Globus pallidus (tissue), 1 donor: ENCODE measurements at regions not wholly inside any gene's neighbourhood (a gene's known extent, or its start where the extent isn't known, plus 50 kb on each side); places are given as distances from the start of the nearest gene placed in this dataset.

Source experiments
- DNase-seq: peaks from one replicate; pipeline ENCODE4 v3.0.0-alpha.2; 2015; ENCODE audit warnings: low spot score

- DNase-seq: no peak
Measured at GRCh38 chr13:51518827-51519226, 65.4 kb upstream of the WDFY2 start.

GRCh38 chr13:51519771-51520216, 64.5 kb upstream of the WDFY2 start:
- peak; percentile 4 for DNase-seq

GRCh38 chr13:51520524-51520923, 63.7 kb upstream of the WDFY2 start:
- no peak for DNase-seq

GRCh38 chr13:51523082-51523518, 61.2 kb upstream of the WDFY2 start:
- peak; percentile 24 for DNase-seq

GRCh38 chr13:51524312-51524711, 60.0 kb upstream of the WDFY2 start:
- no peak for DNase-seq

- DNase-seq: no peak
Measured at GRCh38 chr13:51524829-51525566, 59.3 kb upstream of the WDFY2 start.

GRCh38 chr13:51525567-51526167, 58.6 kb upstream of the WDFY2 start:
- DNase-seq: no peak

GRCh38 chr13:51526202-51526601, 58.1 kb upstream of the WDFY2 start:
- DNase-seq: no peak

GRCh38 chr13:51532736-51533197, 51.5 kb upstream of the WDFY2 start:
- no peak for DNase-seq

GRCh38 chr13:51534041-51534817, 50.0 kb upstream of the WDFY2 start:
- DNase-seq: peak; percentile 73
